C1 segment of cervical spinal cord (tissue), 14 donors: ENCODE measurements at regions not wholly inside any gene's neighbourhood (a gene's known extent, or its start where the extent isn't known, plus 50 kb on each side); places are given as distances from the start of the nearest gene placed in this dataset.
A peak's percentile ranks its signal among the peaks of the same experiment; 100 is the strongest.

Experiments
- DNase-seq, 14 donors: peaks; one replicate each; lab custom pipeline; 2025; lab: John Stamatoyannopoulos, UW

- no peak for DNase-seq
Observed at GRCh38 chr16:79444572-79444971, 156.0 kb downstream of the MAF start.

GRCh38 chr16:79439901-79440300 is 160.6 kb downstream of the MAF start:
- DNase-seq = peak in 3 of 14 donors; percentile 22 to 55 (median 45)

- DNase-seq = peak in 11 of 14 donors; percentile 17 to 77 (median 55)
Observed at GRCh38 chr16:79437764-79438751, 162.5 kb downstream of the MAF start.

- DNase-seq = no peak
Observed at GRCh38 chr16:79436885-79437284, 163.7 kb downstream of the MAF start.

GRCh38 chr16:79434771-79435170 is 165.8 kb downstream of the MAF start:
- no peak for DNase-seq

GRCh38 chr16:79434092-79434491 is 166.4 kb downstream of the MAF start:
- no peak for DNase-seq

- DNase-seq = no peak
Observed at GRCh38 chr16:79431923-79432322, 168.6 kb downstream of the MAF start.

GRCh38 chr16:79430191-79430678 is 170.3 kb downstream of the MAF start:
- DNase-seq = peak in 2 of 14 donors; percentile 13 to 81

- peak in 2 of 14 donors; percentile 21 to 82 for DNase-seq
Observed at GRCh38 chr16:79429381-79430190, 171.0 kb downstream of the MAF start.

- DNase-seq = no peak
Observed at GRCh38 chr16:79426663-79427062, 173.9 kb downstream of the MAF start.

- no peak for DNase-seq
Observed at GRCh38 chr16:79422064-79422463, 178.5 kb downstream of the MAF start.

- no peak for DNase-seq
Observed at GRCh38 chr16:79421126-79421525, 179.4 kb downstream of the MAF start.

GRCh38 chr16:79420493-79420892 is 180.0 kb downstream of the MAF start:
- DNase-seq = no peak

- no peak for DNase-seq
Observed at GRCh38 chr16:79419148-79419547, 181.4 kb downstream of the MAF start.

GRCh38 chr16:79417601-79418008 is 182.9 kb downstream of the MAF start:
- DNase-seq = no peak

GRCh38 chr16:79415983-79416640 is 184.4 kb downstream of the MAF start:
- no peak for DNase-seq

- no peak for DNase-seq
Observed at GRCh38 chr16:79412783-79413225, 187.7 kb downstream of the MAF start.

- no peak for DNase-seq
Observed at GRCh38 chr16:79411805-79412204, 188.7 kb downstream of the MAF start.

- no peak for DNase-seq
Observed at GRCh38 chr16:79411357-79411756, 189.2 kb downstream of the MAF start.

- DNase-seq = no peak
Observed at GRCh38 chr16:79409978-79410377, 190.6 kb downstream of the MAF start.

GRCh38 chr16:79408355-79408754 is 192.2 kb downstream of the MAF start:
- DNase-seq = no peak
